Neural cell (in vitro differentiated cells): ENCODE measurements at regions not wholly inside any gene's neighbourhood (a gene's known extent, or its start where the extent isn't known, plus 50 kb on each side); places are given as distances from the start of the nearest gene placed in this dataset.

Experiments
- CTCF ChIP-seq: fragments of 450-650 bp; IDR thresholded peaks from 2 replicates; pipeline ENCODE4 v1.5.1; 2014; ENCODE audit warnings: antibody characterized with exemption, mild to moderate bottlenecking, moderate library complexity; ENCODE audit not compliant: poor library complexity, severe bottlenecking
- EP300 ChIP-seq: fragments of 450-650 bp; conservative IDR thresholded peaks from 2 replicates; pipeline ENCODE4 v1.6.1; 2014; ENCODE audit warnings: antibody characterized with exemption, mild to moderate bottlenecking, moderate library complexity; ENCODE audit not compliant: poor library complexity, severe bottlenecking
- EZH2 ChIP-seq: fragments of 200-600, 300-800 bp; shearing (Covaris generic), sonication (generic); IDR thresholded peaks from 2 replicates; pipeline ENCODE4 v1.6.1; 2014; ENCODE audit warnings: antibody characterized with exemption, low read length, borderline replicate concordance, mild to moderate bottlenecking; ENCODE audit not compliant: insufficient read depth, poor library complexity, severe bottlenecking
- POLR2AphosphoS5 ChIP-seq: IDR thresholded peaks from 2 replicates; pipeline ENCODE4 v1.6.1; 2012
- RAD21 ChIP-seq: fragments of 450-650 bp; conservative IDR thresholded peaks from 2 replicates; pipeline ENCODE4 v1.6.1; 2014; ENCODE audit warnings: antibody characterized with exemption, mild to moderate bottlenecking, moderate library complexity

GRCh38 chr1:36602184-36602583 is 119.5 kb upstream of the CSF3R start:
- TF ChIP-seq CTCF, result no peak
- TF ChIP-seq EZH2, result no peak
- no peak for TF ChIP-seq POLR2AphosphoS5
- TF ChIP-seq EP300, result no peak
- TF ChIP-seq RAD21, result no peak
